CD4-positive, alpha-beta T cell (primary cell): ENCODE measurements at regions not wholly inside any gene's neighbourhood (a gene's known extent, or its start where the extent isn't known, plus 50 kb on each side); places are given as distances from the start of the nearest gene placed in this dataset.
"Not testable (repeated sequence)": the region's sequence is repeated elsewhere in the genome, so short reads cannot be mapped to it uniquely, and the experiment has no call there.

Source experiments
- ATAC-seq: fragments of 200-7000 bp; cut with Tn5 transposase; one replicate; pipeline ENCODE4 v1.10.0; 2022; ENCODE audit warnings: mild to moderate bottlenecking; ENCODE audit not compliant: poor library complexity
- CTCF ChIA-PET: fragments of 350-600 bp; sonication (Branson Sonifier 250); formaldehyde crosslinking; loops from one replicate; lab custom pipeline; 2021; ENCODE audit warnings: antibody characterized with exemption, inconsistent platforms; lab: Charles Lee
- POLR2A ChIA-PET: fragments of 350-600 bp; sonication (Branson Sonifier 250); formaldehyde crosslinking; loops from one replicate; lab custom pipeline; 2021; ENCODE audit warnings: antibody characterized with exemption, inconsistent platforms; lab: Charles Lee
- DNase-seq, 14 experiments: peaks; one replicate each; pipeline ENCODE4 v3.0.0-alpha.2; 2013 to 2020; ENCODE audit warnings: mixed read lengths in 2 of 14
- H3K27ac ChIP-seq, 2 donors: one replicate each; pipeline versions ENCODE4 v1.5.1 to v1.7.0; 2013; ENCODE audit warnings: low read length in 2 of 2, low read depth in 1 of 2, mild to moderate bottlenecking in 1 of 2
- H3K27me3 ChIP-seq, 2 experiments: 1 replicate in 1 of 2; 2 replicates in 1 of 2; pipeline versions ENCODE4 v1.6.1 to v1.7.0; 2013; ENCODE audit warnings: low read length in 2 of 2, control low read depth in 1 of 2, mild to moderate bottlenecking in 1 of 2, moderate library complexity in 1 of 2; ENCODE audit not compliant: insufficient read depth in 2 of 2, control insufficient read depth in 1 of 2
- H3K36me3 ChIP-seq: one replicate; pipeline ENCODE4 v1.6.1; 2013; ENCODE audit warnings: low read length, control low read depth; ENCODE audit not compliant: insufficient read depth
- H3K4me1 ChIP-seq: one replicate; pipeline ENCODE4 v1.6.1; 2013; ENCODE audit warnings: low read length, control low read depth; ENCODE audit not compliant: insufficient read depth
- H3K4me3 ChIP-seq: one replicate; pipeline ENCODE4 v1.5.1; 2013; ENCODE audit warnings: mild to moderate bottlenecking, low read length, moderate library complexity
- H3K9me3 ChIP-seq, 2 experiments: 1 replicate in 1 of 2; 2 replicates in 1 of 2; pipeline versions ENCODE4 v1.6.1 to v1.7.0; 2013; ENCODE audit warnings: low read length in 2 of 2, mild to moderate bottlenecking in 2 of 2, control low read depth in 1 of 2, moderate library complexity in 1 of 2; ENCODE audit not compliant: control insufficient read depth in 1 of 2, insufficient read depth in 1 of 2
- H3K27ac Mint-ChIP-seq: one replicate; pipeline ENCODE4 v1.8.0; 2020; ENCODE audit warnings: mixed read lengths
- H3K27me3 Mint-ChIP-seq: one replicate; pipeline ENCODE4 v1.8.0; 2021; ENCODE audit warnings: mixed read lengths
- H3K36me3 Mint-ChIP-seq: one replicate; pipeline ENCODE4 v1.8.0; 2021; ENCODE audit warnings: low read depth, mixed read lengths
- H3K4me1 Mint-ChIP-seq: one replicate; pipeline ENCODE4 v1.8.0; 2021; ENCODE audit warnings: low read depth, mixed read lengths
- H3K4me3 Mint-ChIP-seq: one replicate; pipeline ENCODE4 v1.8.0; 2020; ENCODE audit warnings: mild to moderate bottlenecking, mixed read lengths
- H3K9me3 Mint-ChIP-seq: one replicate; pipeline ENCODE4 v1.8.0; 2020; ENCODE audit warnings: mixed read lengths
- intact Hi-C, 2 experiments: fragments of 100-400 bp; cut with DNase I in 1 of 2; cut with micrococcal nuclease in 1 of 2; formaldehyde crosslinking; loops; one replicate each; pipeline versions ENCODE4 v1.15.1 to v1.9.0; 2023 to 2025; cut with DNase I, micrococcal nuclease
- TF ChIP-seq, protein P1 (sequence below): fragments of 200-600 bp; IDR thresholded peaks from one replicate; pipeline ENCODE4 v1.8.0; 2022; ENCODE audit warnings: antibody characterized with exemption, mild to moderate bottlenecking

DNA sequence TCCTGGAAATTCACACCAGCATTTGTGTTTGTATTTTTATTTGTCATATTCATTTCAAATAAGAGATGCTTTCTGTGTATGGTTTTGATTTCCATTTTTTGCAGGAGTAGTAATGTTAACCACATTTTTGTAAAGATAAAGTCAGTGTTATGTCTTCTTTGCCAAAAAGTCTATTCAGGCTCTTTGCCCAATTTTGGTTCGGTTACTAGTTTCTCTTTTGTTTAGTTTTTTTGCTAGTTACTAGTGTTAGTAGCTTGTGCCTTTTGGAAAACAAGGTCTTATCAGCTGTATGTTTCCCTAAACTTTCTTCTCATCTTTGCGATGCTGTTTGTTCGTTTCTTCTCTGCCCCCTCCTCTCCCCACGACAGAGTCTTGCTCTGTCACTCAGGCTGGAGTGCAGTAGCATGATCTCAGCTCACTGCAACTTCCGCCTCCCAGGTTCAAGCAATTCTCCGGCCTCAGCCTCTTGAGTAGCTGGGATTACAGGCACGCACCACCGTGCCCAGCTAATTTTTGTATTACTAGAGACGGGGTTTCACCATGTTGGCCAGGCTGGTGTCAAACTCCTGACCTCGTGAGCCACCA is 112.3 kb upstream of the GRK3 start:
- peaks cover 28% of the 10 kb centered on the region for H3K4me1 ChIP-seq
- ATAC-seq: no peak
- TF ChIP-seq, protein P1, sequence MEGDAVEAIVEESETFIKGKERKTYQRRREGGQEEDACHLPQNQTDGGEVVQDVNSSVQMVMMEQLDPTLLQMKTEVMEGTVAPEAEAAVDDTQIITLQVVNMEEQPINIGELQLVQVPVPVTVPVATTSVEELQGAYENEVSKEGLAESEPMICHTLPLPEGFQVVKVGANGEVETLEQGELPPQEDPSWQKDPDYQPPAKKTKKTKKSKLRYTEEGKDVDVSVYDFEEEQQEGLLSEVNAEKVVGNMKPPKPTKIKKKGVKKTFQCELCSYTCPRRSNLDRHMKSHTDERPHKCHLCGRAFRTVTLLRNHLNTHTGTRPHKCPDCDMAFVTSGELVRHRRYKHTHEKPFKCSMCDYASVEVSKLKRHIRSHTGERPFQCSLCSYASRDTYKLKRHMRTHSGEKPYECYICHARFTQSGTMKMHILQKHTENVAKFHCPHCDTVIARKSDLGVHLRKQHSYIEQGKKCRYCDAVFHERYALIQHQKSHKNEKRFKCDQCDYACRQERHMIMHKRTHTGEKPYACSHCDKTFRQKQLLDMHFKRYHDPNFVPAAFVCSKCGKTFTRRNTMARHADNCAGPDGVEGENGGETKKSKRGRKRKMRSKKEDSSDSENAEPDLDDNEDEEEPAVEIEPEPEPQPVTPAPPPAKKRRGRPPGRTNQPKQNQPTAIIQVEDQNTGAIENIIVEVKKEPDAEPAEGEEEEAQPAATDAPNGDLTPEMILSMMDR: no peak
- H3K27me3 ChIP-seq: no peaks in the 10 kb centered on the region
- no peak overlapping the region for H3K4me3 ChIP-seq
- no peaks in the 10 kb centered on the region for H3K9me3 ChIP-seq
- peaks cover 43% of the 10 kb centered on the region for H3K36me3 Mint-ChIP-seq
- H3K4me1 Mint-ChIP-seq: peaks cover 59% of the 10 kb centered on the region
- ChIA-PET CTCF (interaction anchor here (1.6 kb wide), 1 partner anchor 10 kb away, joined by 5 read pairs; no protein-coding TSS in a partner anchor), POLR2A (no interaction called here)
- DNase-seq: no peak
- no peak overlapping the region for H3K27ac ChIP-seq
- intact Hi-C loops: no loop called here
- no peaks in the 10 kb centered on the region for H3K27me3 Mint-ChIP-seq
- no peak overlapping the region for H3K4me3 Mint-ChIP-seq
- peak overlapping the region; percentile 28 for H3K27ac Mint-ChIP-seq
- no peaks in the 10 kb centered on the region for H3K9me3 Mint-ChIP-seq
- peaks cover 15% of the 10 kb centered on the region for H3K36me3 ChIP-seq

DNA sequence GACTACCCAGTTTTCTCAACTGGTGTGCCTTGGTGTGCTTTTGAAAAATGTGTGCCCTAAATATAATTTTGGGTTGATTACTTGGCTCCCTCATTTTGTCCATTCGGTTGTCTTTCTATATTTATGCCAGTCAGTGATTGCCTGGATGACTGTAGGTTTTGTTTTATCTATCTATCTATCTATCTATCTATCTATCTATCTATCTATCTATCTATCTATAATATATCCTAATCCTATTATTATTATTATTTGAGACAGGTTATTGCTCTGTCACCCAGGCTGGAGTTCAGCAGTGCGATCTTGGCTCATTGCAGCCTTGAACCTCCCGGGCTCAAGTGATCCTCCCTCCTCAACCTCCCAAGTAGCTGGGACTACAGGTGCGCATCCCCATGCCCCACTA is 111.4 kb upstream of the GRK3 start:
- H3K27ac Mint-ChIP-seq: peak overlapping the region; percentile 28
- ATAC-seq (no peak), DNase-seq (no peak)
- H3K4me3 Mint-ChIP-seq: no peak overlapping the region
- no peak overlapping the region for H3K27ac ChIP-seq
- intact Hi-C loops: no loop called here
- no peaks in the 10 kb centered on the region for H3K27me3 ChIP-seq
- H3K27me3 Mint-ChIP-seq: no peaks in the 10 kb centered on the region
- TF ChIP-seq, protein P1: no peak
- peaks cover 53% of the 10 kb centered on the region for H3K4me1 Mint-ChIP-seq
- peaks cover 23% of the 10 kb centered on the region for H3K4me1 ChIP-seq
- ChIA-PET CTCF (no interaction called here), POLR2A (no interaction called here)
- H3K9me3 Mint-ChIP-seq: no peaks in the 10 kb centered on the region
- H3K4me3 ChIP-seq: no peak overlapping the region
- no peaks in the 10 kb centered on the region for H3K9me3 ChIP-seq
- peaks cover 18% of the 10 kb centered on the region for H3K36me3 ChIP-seq
- H3K36me3 Mint-ChIP-seq: peaks cover 40% of the 10 kb centered on the region

DNA sequence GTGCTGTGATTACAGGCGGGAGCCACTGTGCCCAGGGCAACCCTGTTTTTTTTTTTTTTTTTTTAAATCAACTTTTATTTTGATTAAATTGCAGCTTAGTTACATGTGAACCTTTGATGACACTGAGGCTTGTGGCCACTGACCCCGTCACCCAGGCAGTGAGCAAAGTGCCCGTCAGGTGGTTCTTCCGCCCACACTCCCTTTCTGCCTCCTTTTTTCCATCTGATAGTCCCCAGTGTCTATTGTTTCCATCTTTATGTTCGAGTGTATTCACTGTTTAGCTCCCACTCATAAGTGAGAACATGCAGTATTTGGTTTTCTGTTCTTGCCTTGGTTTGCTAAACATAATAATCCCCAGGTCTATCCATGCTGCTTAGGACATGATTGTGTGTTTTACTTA is 110.9 kb upstream of the GRK3 start:
- no peaks in the 10 kb centered on the region for H3K9me3 Mint-ChIP-seq
- CTCF ChIA-PET: no interaction called here
- peaks cover 52% of the 10 kb centered on the region for H3K4me1 Mint-ChIP-seq
- no peak overlapping the region for H3K4me3 ChIP-seq
- peaks cover 19% of the 10 kb centered on the region for H3K4me1 ChIP-seq
- H3K27me3 Mint-ChIP-seq: no peaks in the 10 kb centered on the region
- H3K27me3 ChIP-seq: no peaks in the 10 kb centered on the region
- intact Hi-C loops: no loop called here
- H3K36me3 ChIP-seq: peaks cover 19% of the 10 kb centered on the region
- H3K36me3 Mint-ChIP-seq: peaks cover 41% of the 10 kb centered on the region
- no peak overlapping the region for H3K27ac ChIP-seq
- no peak for ATAC-seq
- DNase-seq: no peak
- POLR2A ChIA-PET: no interaction called here
- TF ChIP-seq, protein P1: no peak
- peak overlapping the region; percentile 4 for H3K4me3 Mint-ChIP-seq
- peak overlapping the region; percentile 45 for H3K27ac Mint-ChIP-seq
- no peaks in the 10 kb centered on the region for H3K9me3 ChIP-seq

DNA sequence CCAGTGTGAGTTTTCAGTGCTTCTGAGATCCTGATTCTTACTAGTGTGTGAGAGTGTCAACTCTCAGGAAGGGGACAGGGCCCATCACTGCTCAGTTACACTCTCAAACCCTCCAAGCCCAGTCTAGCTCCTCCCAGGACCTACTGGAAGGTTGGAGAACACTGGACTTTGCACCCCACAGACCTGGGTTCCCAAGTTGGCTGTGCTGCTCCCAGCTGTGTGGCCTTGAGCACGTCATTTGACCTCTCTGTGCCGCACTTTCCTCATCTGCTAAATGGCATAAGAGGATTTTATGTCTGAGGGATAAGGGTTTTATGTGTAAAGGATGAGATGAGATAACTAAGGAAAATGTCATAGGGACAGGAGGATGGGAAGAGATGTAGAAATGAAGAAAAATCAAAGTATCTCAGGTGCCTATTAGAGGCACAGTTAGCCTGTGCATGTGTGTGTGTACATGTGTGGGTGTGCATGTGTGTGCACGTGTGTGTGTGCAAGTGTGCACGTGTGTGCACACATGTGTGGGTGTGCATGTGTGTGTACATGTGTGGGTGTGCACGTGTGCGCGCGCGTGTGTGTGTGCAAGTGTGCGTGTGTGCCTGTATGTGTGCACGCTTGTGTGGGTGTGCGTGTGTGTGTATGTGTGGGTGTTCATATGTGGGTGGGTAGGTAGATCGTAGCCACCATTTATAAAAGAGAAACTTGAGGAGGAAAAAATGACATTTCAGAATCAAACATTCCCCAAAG is 108.0 kb upstream of the GRK3 start:
- peaks cover 65% of the 10 kb centered on the region for H3K36me3 Mint-ChIP-seq
- POLR2A ChIA-PET: not testable (repeated sequence)

DNA sequence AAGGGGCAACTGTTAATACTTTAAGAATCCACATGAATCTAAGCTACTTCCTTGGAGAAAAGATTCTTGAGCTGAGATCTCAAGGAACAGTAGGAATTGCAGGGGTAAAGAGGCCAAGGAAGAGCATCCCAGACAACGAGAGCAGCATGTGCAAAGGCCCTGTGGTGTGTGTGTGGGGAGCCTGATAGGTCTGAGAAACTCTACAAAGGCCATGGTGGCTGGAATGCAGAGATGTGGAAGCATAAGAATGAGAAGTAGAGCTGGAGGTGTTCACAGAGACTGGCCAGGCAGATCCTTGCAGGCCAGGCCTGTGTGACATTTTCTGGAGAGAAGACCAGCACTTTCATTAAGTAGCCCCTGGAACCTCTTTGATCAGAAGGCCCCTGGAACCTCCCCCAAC is 105.8 kb upstream of the GRK3 start:
- DNase-seq, H3K4me3 Mint-ChIP-seq, CTCF ChIA-PET, H3K9me3 ChIP-seq, POLR2A ChIA-PET, H3K27ac ChIP-seq, intact Hi-C loops, ATAC-seq, H3K27me3 ChIP-seq, H3K9me3 Mint-ChIP-seq, H3K4me3 ChIP-seq, H3K27me3 Mint-ChIP-seq, H3K4me1 ChIP-seq, H3K27ac Mint-ChIP-seq: not testable (repeated sequence)
- Mint-ChIP-seq H3K4me1 (peaks cover 15% of the 10 kb centered on the region), H3K36me3 (peaks cover 64% of the 10 kb centered on the region)
- peaks cover 42% of the 10 kb centered on the region for H3K36me3 ChIP-seq

More for the DNA sequence above, 108.0 kb upstream of the GRK3 start:
- DNase-seq, H3K4me3 ChIP-seq, CTCF ChIA-PET, H3K4me3 Mint-ChIP-seq, intact Hi-C loops, H3K27ac ChIP-seq, H3K4me1 ChIP-seq, H3K27me3 ChIP-seq, H3K27me3 Mint-ChIP-seq, H3K27ac Mint-ChIP-seq, ATAC-seq, H3K9me3 ChIP-seq, H3K9me3 Mint-ChIP-seq: not testable (repeated sequence)
- peaks cover 28% of the 10 kb centered on the region for H3K4me1 Mint-ChIP-seq
- H3K36me3 ChIP-seq: peaks cover 39% of the 10 kb centered on the region
